Neural progenitor cell (in vitro differentiated cells): ENCODE measurements at regions not wholly inside any gene's neighbourhood (a gene's known extent, or its start where the extent isn't known, plus 50 kb on each side); places are given as distances from the start of the nearest gene placed in this dataset.

ENCODE experiments used
- DNase-seq: peaks from one replicate; pipeline ENCODE4 v3.0.0-alpha.2; 2016; ENCODE audit warnings: low spot score
- H2AFZ ChIP-seq: fragments of 200-600 bp; sonication (generic); replicated peaks from 2 replicates; pipeline ENCODE4 v1.6.1; 2016; ENCODE audit warnings: antibody characterized with exemption
- H3F3A ChIP-seq: fragments of 200-600 bp; sonication (generic); 2 replicates; pipeline ENCODE4 v1.6.1; 2016; ENCODE audit warnings: antibody characterized with exemption, low read depth
- H3K27ac ChIP-seq: fragments of 200-600 bp; sonication (generic); 2 replicates; pipeline ENCODE4 v1.5.1; 2016; ENCODE audit warnings: mild to moderate bottlenecking
- H3K27me3 ChIP-seq: fragments of 200-600 bp; sonication (generic); 2 replicates; pipeline ENCODE4 v1.6.1; 2016; ENCODE audit warnings: mild to moderate bottlenecking, moderate library complexity
- H3K36me3 ChIP-seq: fragments of 200-600 bp; sonication (generic); 2 replicates; pipeline ENCODE4 v1.5.1; 2016
- H3K4me1 ChIP-seq: fragments of 200-600 bp; sonication (generic); 2 replicates; pipeline ENCODE4 v1.6.1; 2016; ENCODE audit warnings: mixed run types
- H3K4me2 ChIP-seq: fragments of 200-600 bp; sonication (generic); 2 replicates; pipeline ENCODE4 v1.6.1; 2016
- H3K4me3 ChIP-seq: fragments of 200-600 bp; sonication (generic); 2 replicates; pipeline ENCODE4 v1.5.1; 2016
- H3K79me2 ChIP-seq: fragments of 200-600 bp; sonication (generic); 2 replicates; pipeline ENCODE4 v1.6.1; 2016; ENCODE audit warnings: low read depth
- H3K9ac ChIP-seq: fragments of 200-600 bp; sonication (generic); 2 replicates; pipeline ENCODE4 v1.6.1; 2016
- H3K9me3 ChIP-seq: fragments of 200-600 bp; sonication (generic); 2 replicates; pipeline ENCODE4 v1.5.1; 2016; ENCODE audit warnings: low read depth
- H4K20me1 ChIP-seq: fragments of 200-600 bp; sonication (generic); 2 replicates; pipeline ENCODE4 v1.6.1; 2016; ENCODE audit warnings: low read depth
- H3K27ac Mint-ChIP-seq: 3 replicates; pipeline ENCODE4 v1.8.0; 2021; ENCODE audit warnings: mixed read lengths
- H3K27me3 Mint-ChIP-seq: 2 replicates; pipeline ENCODE4 v1.8.0; 2022; ENCODE audit warnings: low read depth, mild to moderate bottlenecking, inconsistent platforms, moderate library complexity, mixed read lengths; ENCODE audit not compliant: insufficient read depth
- H3K36me3 Mint-ChIP-seq: 3 replicates; pipeline ENCODE4 v1.8.0; 2021; ENCODE audit warnings: mixed read lengths
- H3K4me1 Mint-ChIP-seq: 3 replicates; pipeline ENCODE4 v1.8.0; 2021; ENCODE audit warnings: mixed read lengths
- H3K4me3 Mint-ChIP-seq: 3 replicates; pipeline ENCODE4 v1.8.0; 2021; ENCODE audit warnings: mild to moderate bottlenecking, moderate library complexity, mixed read lengths
- H3K9me3 Mint-ChIP-seq: 3 replicates; pipeline ENCODE4 v1.8.0; 2020; ENCODE audit warnings: mixed read lengths
- EZH2 ChIP-seq: fragments of 200-600 bp; sonication (generic); IDR thresholded peaks from 2 replicates; pipeline ENCODE4 v1.6.1; 2017; ENCODE audit warnings: antibody characterized with exemption, mild to moderate bottlenecking, moderate library complexity
- EZH2phosphoT487 ChIP-seq: fragments of 200-600 bp; sonication (generic); IDR thresholded peaks from 2 replicates; pipeline ENCODE4 v1.6.1; 2017; ENCODE audit warnings: antibody characterized with exemption
- TF ChIP-seq, protein P1 (sequence below): fragments of 200-600 bp; sonication (generic); IDR thresholded peaks from 2 replicates; pipeline ENCODE4 v1.5.1; 2017; ENCODE audit warnings: antibody characterized with exemption, mild to moderate bottlenecking

DNA sequence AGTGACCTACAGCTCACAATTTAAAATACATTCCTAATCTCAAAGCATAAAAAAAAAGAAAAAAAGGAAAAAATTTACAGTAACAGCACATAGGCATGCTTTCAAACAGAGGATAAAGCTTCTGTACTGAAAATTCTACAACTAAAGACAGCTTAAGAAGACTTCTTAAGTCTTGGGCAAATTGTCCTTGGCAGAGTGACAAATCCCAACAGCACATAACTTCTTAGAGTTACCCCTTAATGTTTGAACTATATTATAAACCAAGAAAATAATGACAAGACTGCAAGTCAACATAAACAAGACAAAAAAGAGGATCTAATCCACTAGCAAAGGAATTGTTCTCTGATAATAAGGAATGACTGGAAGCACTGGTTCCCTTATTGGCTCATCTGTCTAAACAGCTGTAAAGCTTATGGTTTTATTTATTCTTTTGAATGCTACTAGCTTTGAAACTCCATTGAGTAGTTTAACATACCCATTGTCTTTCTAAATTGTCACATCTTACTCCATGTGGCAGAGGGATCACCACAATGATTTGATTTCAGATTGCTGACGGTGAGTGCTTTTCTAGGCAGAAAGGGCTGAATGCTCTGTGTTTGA is 1576.8 kb upstream of the GOT2 start:
- Histone ChIP-seq H2AFZ (no peak overlapping the region), H3K4me2 (peak overlapping the region; percentile 16), H3K79me2 (no peaks in the 10 kb centered on the region), H3K27me3 (no peaks in the 10 kb centered on the region), H4K20me1 (no peaks in the 10 kb centered on the region), H3K9ac (no peak overlapping the region), H3K27ac (peak overlapping the region; percentile 7), H3K36me3 (no peaks in the 10 kb centered on the region), H3K4me1 (peaks cover 33% of the 10 kb centered on the region), H3K9me3 (no peaks in the 10 kb centered on the region), H3F3A (no peaks in the 10 kb centered on the region), H3K4me3 (no peak overlapping the region)
- no peak for TF ChIP-seq EZH2phosphoT487
- TF ChIP-seq EZH2: no peak
- TF ChIP-seq, protein P1, sequence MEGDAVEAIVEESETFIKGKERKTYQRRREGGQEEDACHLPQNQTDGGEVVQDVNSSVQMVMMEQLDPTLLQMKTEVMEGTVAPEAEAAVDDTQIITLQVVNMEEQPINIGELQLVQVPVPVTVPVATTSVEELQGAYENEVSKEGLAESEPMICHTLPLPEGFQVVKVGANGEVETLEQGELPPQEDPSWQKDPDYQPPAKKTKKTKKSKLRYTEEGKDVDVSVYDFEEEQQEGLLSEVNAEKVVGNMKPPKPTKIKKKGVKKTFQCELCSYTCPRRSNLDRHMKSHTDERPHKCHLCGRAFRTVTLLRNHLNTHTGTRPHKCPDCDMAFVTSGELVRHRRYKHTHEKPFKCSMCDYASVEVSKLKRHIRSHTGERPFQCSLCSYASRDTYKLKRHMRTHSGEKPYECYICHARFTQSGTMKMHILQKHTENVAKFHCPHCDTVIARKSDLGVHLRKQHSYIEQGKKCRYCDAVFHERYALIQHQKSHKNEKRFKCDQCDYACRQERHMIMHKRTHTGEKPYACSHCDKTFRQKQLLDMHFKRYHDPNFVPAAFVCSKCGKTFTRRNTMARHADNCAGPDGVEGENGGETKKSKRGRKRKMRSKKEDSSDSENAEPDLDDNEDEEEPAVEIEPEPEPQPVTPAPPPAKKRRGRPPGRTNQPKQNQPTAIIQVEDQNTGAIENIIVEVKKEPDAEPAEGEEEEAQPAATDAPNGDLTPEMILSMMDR: no peak
- Mint-ChIP-seq H3K27ac (no peak overlapping the region), H3K27me3 (no peaks in the 10 kb centered on the region), H3K4me1 (no peaks in the 10 kb centered on the region), H3K36me3 (no peaks in the 10 kb centered on the region), H3K9me3 (no peaks in the 10 kb centered on the region), H3K4me3 (no peak overlapping the region)
- DNase-seq: no peak

DNA sequence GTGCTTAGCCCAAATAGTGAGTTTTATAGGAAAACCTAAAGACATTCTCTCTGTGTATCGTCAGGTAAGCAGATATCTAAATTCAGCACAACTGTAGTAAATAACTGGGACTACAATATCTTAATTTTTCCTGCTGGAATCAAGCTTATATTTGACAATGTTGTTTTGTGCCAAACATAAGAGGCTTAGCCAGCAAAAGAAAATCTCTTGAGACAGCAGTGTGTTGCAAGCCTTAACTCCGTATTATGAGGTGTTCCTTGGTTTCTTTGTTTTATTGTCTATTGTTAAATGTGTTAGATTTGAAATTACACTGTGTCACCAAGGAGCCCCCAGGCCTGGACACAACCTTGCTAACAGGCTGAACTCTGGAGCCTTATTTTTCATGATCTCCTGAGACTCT is 1570.6 kb upstream of the GOT2 start:
- no peaks in the 10 kb centered on the region for H3K27me3 Mint-ChIP-seq
- H3K27ac Mint-ChIP-seq: no peak overlapping the region
- TF ChIP-seq, protein P1: no peak
- TF ChIP-seq EZH2phosphoT487: no peak
- TF ChIP-seq EZH2: no peak
- Histone ChIP-seq H3K36me3 (no peaks in the 10 kb centered on the region), H3K27ac (no peak overlapping the region), H3K27me3 (no peaks in the 10 kb centered on the region), H3K9me3 (no peaks in the 10 kb centered on the region), H3K4me2 (no peak overlapping the region), H3K4me3 (no peak overlapping the region), H4K20me1 (no peaks in the 10 kb centered on the region), H3K79me2 (no peaks in the 10 kb centered on the region), H2AFZ (no peak overlapping the region), H3K9ac (no peak overlapping the region), H3K4me1 (peaks cover 4% of the 10 kb centered on the region), H3F3A (no peaks in the 10 kb centered on the region)
- H3K4me1 Mint-ChIP-seq: no peaks in the 10 kb centered on the region
- no peak overlapping the region for H3K4me3 Mint-ChIP-seq
- no peaks in the 10 kb centered on the region for H3K36me3 Mint-ChIP-seq
- no peak for DNase-seq
- no peaks in the 10 kb centered on the region for H3K9me3 Mint-ChIP-seq

DNA sequence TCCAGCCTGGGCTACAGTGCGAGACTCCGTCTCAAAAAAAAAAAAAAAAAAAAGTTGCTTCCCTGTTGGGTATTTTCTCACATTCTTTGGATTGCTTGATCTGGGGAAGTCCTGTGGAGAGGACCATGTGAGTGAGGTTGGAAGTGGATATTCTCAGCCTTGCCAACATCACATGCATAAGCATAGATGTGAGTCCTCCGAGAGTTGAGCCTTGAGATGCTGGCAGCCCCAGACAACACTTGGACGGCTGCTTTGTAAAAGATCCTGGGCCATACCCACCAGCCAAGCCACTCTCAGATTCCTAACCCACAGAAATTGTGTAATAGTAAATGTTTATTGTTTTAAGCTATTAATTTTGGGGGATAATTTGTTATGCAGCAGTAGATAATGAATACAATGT is 1570.0 kb upstream of the GOT2 start:
- no peak overlapping the region for H3K27ac ChIP-seq
- Mint-ChIP-seq H3K4me3 (no peak overlapping the region), H3K27ac (no peak overlapping the region)

More for the DNA sequence above, 1570.0 kb upstream of the GOT2 start:
- Histone ChIP-seq H4K20me1 (no peaks in the 10 kb centered on the region), H3K79me2 (no peaks in the 10 kb centered on the region), H3K9ac (no peak overlapping the region), H2AFZ (no peak overlapping the region), H3F3A (no peaks in the 10 kb centered on the region), H3K4me3 (no peak overlapping the region), H3K4me1 (peaks cover 4% of the 10 kb centered on the region), H3K27me3 (no peaks in the 10 kb centered on the region), H3K36me3 (no peaks in the 10 kb centered on the region), H3K4me2 (no peak overlapping the region), H3K9me3 (no peaks in the 10 kb centered on the region)
- TF ChIP-seq EZH2 (no peak), EZH2phosphoT487 (no peak)
- TF ChIP-seq, protein P1: no peak
- H3K36me3 Mint-ChIP-seq: no peaks in the 10 kb centered on the region
- no peak for DNase-seq
- H3K4me1 Mint-ChIP-seq: no peaks in the 10 kb centered on the region
- H3K9me3 Mint-ChIP-seq: no peaks in the 10 kb centered on the region
- no peaks in the 10 kb centered on the region for H3K27me3 Mint-ChIP-seq
